Stimulated activated CD8-positive, alpha-beta memory T cell treated with anti-CD3 and anti-CD28 coated beads, Interleukin-4, amount 100 ng/mL, for 48 hours (primary cell): ENCODE measurements at regions not wholly inside any gene's neighbourhood (a gene's known extent, or its start where the extent isn't known, plus 50 kb on each side); places are given as distances from the start of the nearest gene placed in this dataset.
A peak's percentile ranks its signal among the peaks of the same experiment; 100 is the strongest.
"Not testable (repeated sequence)": the region's sequence is repeated elsewhere in the genome, so short reads cannot be mapped to it uniquely, and the experiment has no call there.

Experiments used
- DNase-seq: peaks from one replicate; pipeline ENCODE4 v3.0.0-alpha.2; 2020

DNA sequence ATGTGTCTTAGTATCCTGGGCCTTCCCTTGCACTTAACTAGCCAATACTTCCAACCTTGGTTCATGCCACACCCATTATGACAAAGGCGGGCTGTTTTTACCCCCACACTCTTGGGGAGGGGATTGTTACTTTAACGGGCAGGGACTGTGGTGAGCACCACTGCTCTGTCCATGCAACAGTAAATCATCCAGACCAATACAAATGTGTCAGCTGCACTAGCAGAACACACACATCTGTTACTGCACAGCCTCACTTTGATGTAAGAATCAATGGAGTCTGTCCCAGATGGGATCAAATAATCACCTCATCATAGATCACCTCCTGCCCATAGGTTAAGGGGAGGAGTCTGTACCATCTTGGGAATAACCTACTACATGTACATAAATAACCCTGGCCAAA is 58.1 kb downstream of the NPAP1 start:
- no peak for DNase-seq

DNA sequence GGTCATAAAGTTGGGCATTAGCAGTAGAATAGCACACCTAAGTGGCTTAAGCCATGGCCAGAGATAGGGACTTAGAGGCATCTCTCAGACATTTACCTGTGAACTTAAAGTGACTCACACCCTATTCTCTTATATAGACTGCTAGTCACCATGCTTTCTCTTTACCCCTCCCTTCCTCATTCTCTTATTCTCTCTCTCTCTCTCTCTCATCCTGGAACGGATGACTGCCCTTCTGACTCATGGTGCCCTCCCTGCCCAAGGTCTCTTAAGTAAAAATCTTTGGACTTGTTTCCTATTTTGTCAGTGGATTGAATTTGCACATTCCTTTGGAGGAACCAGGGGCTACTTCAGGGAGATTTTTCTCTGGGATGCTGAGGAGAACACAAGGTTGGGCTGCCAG is 58.8 kb downstream of the NPAP1 start:
- no peak for DNase-seq

DNA sequence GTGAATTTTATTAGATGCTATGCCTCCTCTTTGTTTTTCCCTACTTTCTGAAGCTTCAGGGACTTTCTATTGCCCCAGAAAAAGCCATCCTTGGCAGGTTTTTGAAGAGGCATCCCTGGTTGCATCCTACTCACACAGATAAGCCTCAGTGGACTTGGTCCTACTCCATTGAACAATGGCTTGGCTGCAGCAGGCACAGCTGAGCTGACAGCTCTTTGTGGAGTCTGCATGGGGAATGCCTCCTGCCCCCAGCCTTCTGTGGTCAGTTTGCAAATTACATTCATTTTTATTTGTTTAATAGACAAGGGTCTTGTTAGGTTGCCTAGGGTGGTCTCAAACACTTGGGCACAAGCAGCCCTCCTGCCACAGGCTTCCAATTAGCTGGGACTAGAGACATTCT is 69.7 kb downstream of the NPAP1 start:
- no peak for DNase-seq

DNA sequence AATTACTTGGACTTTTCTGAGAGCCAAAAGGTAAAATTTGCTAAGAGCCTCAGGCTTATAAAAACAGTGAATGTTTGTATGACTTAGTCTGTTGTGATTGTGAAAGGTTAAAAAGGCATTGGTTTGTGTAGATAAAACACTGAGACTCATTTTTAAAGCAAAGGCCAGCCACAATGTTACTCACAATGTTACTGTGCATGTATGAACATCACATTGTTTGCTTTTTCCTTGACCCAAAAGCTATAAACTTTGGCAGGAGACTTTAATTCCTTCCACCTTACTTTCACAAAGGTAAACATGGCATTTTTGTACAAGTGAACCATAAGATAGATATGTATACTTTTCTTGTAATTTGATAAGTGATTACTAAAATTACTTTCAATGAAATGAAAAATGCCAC is 70.5 kb downstream of the NPAP1 start:
- no peak for DNase-seq

DNA sequence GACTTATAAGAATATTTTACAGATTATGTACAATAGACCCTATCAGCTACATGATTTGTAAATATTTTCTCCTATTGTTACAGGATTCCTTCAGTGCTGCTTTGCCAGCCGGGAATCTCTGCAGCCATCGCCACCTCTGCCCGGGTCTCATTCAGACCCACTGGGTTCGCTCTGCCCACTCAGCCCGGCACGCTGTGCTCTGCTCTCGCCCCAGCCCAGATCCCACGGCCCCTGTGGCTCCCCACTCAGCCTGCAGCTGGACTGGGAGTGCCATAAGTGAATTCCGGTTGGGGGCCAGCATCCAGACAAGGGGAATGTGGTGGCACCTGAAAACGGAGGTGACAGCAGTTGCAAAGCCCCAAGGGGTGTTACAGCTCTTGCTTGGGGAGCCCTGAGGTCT is 71.8 kb downstream of the NPAP1 start:
- DNase-seq: no peak

DNA sequence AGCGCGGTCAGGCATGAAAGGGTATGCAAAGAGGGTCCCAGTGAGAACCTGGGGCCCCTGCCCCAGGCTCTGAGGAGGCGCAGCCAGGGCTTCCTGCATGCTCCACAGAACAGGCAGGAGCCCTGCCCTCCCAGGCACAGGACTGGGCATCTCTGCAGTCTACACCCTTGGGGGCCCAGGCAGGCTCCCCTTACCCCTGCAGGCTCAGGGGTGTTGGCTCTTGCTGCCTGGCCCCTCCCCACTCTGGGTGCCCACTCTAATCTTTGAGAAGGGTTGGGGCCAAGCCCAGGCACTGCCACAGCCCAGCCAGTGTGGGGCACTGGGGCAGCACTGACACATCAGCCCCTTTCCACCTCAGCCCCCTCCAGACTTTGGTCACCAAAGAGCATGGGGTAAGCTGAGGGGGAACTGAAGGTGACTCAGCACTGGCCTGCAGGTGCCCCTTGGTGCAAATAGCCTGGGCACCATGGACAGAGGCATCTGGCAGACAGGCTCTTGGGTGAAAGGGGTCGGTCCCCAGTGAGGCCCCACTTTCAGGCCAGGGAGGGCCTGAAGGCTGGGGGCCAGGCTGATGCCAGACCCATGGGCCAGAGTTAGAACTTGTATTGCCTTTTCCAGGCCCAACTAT is 73.4 kb downstream of the NPAP1 start:
- no peak for DNase-seq

DNA sequence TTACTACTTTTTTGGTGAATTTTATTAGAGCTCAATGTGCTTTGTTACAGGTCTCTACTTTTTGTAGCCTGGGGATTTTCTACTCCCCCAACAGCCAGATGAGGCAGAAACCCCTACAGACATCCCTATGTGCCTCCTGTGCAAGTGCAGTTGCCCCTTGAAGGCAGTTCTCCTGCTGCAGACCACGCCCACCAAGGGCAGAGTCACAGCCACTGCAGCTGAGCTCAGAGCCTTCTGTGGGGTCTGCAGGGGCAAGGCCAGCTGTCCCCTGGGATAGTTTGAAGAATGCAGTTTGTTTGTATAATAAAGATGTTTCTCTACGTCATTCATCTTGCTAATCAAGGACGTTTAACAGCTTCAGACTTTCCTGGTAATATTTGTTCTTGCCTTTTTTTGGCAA is 76.8 kb downstream of the NPAP1 start:
- no peak for DNase-seq

DNA sequence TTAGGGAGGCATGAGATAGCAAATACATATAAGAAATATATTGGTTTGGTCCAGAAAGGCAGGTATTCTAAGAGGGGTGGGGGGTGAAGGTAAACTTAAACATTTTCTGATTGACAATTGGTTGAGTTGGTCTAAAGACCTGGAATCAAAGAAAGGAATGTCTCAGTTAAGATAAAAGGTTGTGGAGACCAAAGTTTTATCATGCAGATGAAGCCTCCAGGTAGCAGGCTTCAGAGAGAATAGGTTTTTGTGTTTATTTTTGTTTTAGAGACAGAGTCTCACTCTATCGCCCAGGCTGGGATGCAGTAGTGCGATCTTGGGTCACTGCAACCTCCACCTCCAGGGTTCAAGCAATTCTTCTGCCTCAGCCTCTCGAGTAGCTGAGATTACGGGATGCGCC is 80.5 kb downstream of the NPAP1 start:
- DNase-seq: no peak

DNA sequence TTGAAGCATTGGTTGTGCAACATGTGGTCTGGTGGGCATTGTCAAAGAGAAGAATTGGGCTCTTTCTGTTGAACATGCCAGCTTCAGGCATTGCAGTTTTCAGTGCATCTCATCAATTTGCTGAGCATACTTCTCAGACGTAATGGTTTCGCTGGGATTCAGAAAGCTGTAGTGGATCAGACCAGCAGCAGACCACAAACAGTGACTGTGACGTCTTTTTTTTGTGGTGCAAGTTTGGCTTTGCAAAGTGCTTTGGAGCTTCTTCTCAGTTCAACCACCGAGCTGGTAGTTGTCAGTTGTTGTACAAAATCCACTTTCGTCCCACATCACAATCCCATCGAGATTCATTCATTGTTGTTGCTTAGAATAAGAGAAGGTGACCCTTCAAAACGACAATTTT is 84.5 kb downstream of the NPAP1 start:
- no peak for DNase-seq

DNA sequence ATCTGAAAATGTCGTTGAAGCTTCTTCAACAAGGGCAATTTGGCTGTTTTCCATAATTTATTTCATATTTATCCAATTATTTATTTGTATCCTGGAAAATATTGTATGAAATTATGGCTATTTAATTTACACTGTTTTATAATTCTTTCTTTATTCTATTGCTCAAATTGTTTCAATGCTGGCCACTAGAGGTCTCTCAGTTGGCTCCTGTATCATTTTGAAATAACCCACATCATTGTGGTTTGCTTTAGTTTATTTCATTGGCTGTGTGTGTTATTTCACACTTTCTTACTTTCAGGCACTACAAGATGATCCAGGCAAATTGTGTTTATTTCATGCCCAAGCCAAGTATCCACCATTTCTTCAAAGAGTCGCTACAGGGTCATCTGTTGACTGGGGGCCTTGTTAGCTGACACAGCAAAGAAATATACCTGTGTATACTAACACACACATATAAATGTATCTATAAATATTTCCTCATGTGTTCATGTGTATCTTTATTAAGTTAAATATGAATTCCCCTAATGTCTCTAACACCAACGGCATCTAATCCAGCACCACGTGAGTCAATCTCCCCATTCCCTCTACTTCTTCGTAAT is 86.2 kb downstream of the NPAP1 start:
- DNase-seq: no peak

DNA sequence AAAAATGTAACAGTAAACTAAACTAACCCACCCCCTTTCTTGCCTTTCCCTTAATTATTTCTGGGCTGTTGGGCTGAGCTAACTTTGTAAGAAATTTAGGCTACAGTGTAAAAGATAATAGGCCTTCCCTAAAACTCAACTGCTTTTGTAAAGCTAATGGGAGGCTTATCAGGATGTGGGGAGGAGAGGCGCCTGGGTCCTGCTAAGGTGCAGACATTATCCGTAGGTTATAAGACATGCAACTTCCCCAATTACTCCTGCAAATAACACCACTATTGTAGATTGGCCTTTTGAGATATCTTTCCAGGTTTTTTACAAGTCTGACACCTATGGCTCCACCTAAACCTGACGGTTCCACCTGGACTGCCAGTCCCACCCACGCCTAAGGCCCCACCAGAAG is 88.3 kb downstream of the NPAP1 start:
- DNase-seq: no peak

DNA sequence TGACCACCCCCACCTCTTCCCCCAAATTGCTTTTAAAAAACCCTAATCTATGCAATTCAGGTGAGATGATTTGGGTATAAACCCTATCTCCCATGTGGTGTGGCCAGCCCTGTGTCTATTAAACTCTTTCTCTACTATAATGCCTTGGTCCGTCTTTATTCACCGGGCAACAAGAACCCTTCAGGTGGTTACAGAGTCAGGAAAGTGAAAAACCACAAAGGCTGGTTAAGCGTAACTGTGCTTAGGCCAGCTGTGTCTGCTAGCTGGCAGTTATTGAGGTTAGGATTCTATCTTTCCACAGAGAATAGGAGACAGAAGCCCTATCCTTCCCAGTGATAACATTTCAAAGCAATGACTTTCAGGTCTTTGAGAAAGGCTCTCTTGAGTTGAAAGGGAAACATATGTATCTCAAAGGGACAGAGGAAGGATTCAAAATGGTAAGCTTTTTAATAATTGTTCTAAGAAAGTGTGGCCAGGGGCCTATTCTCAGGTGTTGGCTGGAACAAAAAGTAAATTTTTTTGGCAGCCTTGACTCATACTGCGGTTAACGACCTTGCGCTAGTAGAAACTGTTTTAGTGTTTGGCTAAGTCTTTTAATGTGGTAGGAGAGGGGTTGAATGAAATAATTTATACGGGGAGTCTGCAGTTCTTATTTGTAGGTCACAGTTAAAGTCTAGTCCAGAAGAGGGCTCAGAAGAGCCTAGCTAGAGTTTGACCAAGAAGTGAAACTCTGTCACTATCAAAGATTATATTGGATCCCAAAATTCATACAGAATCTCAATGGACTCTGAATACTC is 89.0 kb downstream of the NPAP1 start:
- DNase-seq: no peak

DNA sequence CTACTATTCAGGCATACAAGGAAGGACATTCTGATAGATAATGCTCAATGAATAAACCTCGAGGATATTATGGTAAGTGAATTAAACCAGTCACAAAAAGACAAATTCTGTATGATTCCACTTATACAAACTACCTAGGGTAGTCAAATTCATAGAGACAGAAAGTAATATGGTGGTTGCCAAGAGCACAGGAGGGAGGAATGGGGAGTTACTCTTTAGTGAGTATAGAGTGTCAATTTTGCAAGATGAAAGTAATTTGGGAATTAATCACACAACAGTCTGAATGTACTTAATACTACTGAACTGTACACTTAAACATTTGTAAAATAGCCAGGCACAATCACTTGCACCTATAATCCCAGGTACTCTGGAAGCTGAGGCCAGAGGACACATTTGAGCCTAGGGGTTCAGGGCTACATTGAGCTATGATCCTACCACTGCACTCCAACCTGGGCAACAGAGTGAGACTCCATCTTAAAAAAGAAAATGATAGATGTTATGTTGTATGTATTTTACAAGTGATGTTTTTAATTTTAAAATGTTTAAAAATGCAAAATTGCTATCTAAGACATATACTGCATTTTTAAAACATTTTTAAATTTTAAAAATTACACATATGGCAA is 91.0 kb downstream of the NPAP1 start:
- no peak for DNase-seq

DNA sequence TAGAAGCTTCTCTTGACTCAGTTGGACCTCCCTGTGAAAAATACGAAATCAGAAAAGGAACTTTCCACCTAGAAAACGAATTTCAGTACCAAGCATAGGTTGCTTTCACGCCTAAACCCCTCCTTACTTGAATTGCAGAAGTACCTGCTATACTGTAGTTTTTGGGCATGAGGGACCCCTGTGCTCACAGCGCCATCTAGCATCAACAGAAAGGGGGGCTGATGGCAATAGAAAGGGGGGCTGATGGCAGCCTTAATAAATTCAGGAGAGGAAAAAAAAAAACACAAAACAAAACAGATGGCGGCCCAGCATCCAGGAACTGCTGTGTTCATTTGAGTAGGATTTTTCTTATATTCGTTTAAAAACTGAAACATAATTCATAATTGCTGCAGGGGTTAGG is 96.7 kb downstream of the NPAP1 start:
- no peak for DNase-seq

DNA sequence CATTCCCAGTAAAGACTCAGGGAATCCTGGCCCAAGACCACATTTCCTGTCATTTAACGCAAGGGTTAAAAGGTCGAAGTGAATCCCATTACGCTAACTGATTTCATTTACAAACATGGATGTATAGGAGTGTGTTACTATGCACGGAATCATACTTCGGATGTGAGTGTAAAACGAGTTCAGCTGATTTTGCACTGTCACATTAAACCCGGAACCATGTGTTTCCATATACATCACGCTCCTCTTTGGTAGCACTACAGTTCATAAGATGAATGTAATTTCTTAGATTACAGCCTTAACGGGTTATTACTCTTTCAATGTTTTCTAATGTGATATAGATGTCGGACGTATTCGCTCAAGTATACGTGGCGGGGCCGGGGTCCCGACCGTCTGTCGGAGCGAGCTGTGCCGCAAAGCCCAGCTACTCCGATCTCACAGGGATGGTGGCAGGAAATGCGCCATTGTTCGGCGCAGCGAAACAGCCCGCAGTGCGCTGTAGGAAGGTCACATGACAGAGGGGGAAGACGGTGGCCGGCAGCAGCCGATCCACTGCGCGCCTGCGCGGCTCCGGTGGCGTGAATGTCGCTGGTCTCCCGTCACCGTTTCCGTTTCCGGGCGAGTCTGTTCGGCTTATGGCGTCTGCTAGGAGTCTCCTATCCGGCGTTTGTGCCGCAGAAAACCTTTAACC is 97.3 kb downstream of the NPAP1 start:
- DNase-seq: peak; percentile 72

DNA sequence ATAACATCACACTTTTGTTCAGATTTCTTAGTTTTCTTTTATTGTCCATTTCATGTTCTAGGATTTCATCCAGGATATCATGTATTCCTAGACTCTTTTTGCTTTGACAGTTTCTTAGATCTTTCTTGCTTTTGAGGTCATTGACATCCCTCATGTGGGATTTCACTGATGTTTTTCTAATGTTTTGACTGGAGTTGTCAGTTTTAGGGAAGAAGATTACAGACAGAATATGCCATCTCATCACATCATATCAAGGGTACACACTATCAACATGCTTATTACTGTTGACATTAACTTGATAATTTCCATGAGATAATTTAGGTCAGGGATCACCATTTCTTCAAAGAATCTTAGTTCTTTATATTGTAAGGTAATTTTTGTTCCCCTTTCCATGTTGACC is 101.7 kb downstream of the NPAP1 start:
- no peak for DNase-seq

DNA sequence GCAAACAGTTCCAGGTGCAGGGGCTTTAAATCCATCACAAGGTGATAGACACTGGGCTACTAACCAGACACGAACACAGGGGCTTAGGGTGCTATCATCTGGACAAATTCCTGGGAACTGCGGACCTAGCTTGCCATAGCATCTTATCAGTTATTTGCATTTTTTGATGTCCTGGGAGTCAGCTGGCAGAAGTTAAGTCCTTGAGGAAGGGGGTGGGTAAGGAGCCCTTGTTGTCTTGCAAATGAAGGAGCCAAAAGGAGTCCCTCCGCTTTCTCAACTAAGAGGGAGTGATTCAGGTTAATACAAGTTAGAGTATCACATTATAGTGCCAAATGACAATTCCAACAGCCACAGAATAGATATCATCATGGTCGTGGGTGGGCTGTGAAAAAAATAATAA is 108.9 kb downstream of the NPAP1 start:
- no peak for DNase-seq

DNA sequence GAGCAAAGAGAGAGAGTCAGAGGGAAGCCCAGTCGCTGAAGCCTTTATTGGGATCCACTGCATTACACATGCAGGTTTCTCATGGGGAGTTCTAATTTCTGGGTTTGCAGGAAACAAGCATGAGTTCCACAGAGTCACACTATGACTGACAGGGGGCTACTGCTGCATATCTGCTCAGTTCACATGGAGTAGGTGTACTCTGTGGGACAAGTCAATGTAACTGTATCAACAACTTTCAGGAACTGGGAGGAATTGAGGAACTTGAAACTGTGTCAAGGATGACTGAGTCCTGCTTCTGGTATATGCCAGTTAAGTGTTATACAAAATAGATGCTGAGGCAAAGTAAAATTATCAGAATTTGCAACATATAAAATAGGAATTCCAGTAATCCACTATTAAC is 110.8 kb downstream of the NPAP1 start:
- no peak for DNase-seq

DNA sequence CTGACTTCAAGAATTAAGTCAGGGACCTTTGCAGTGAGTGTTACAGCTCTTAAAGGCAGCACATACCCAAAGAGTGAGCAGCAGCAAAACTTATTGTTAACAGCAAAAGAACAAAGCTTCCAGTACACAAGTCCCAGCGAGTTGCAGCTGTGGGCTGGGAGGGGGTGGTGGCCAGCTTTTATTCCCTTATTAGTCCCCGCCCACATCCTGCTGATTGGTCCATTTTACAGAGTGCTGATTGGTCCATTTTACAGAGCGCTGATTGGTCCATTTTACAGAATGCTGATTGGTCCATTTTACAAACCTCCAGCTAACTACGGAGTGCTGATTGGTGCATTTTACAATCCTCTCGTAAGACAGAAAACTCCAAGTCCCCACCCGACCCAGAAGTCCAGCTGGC is 127.0 kb downstream of the NPAP1 start:
- not testable (repeated sequence) for DNase-seq

DNA sequence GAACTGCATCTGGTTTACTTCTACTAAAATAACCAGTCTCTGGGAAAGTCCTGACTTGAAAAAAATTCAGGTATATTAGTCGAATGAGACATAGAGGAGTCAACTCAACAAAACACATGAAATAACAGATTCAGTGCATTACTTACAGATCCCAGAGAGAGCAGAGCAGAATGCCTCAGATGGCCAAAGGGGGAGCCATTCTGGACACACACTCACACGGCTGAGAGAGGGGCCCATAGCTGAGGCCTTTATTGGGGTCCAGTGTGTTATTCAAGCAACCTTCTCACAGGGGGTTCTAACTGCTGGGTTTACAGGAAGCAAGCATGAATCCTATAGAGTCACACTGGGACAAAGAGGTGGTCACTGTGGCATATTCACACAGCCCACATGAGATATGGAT is 135.1 kb upstream of the SNRPN start:
- no peak for DNase-seq

DNA sequence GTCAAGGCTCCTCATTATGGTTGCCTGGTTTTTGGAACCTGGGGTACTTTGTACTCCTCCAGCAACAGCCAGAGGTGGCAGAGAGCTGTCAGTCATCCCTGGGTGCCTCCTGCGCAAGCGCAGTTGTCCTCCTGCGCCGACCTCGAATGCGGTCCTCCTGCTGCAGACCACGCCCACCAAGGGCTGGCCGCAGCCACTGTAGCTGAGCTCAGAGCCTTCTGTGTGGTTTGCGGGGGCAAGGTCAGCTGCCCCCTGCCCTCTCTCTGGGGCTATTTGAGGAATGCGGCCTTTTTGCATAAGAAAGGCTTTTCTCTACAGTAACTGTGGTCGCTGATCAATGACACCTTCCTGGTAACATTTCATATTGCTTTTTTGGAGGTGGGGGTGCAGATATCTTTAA is 131.3 kb upstream of the SNRPN start:
- DNase-seq: no peak

DNA sequence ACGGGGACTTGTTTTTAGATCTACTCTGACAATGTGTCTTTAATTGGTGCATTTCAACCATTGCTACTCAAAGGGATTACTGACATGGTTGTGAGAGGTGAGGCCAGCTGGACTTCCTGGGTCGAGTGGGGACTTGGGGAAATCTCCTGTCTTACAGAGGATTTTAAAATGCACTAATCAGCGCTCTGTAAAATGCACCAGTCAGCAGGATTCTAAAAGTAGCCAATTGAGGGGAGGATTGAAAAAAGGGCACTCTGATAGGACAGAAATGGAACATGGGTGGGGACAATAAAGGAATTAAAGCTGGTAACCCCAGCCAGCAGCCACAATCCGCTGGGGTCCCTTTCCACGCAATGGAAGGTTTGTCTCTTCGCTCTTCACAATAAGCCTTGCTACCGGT is 122.5 kb upstream of the SNRPN start:
- no peak for DNase-seq

DNA sequence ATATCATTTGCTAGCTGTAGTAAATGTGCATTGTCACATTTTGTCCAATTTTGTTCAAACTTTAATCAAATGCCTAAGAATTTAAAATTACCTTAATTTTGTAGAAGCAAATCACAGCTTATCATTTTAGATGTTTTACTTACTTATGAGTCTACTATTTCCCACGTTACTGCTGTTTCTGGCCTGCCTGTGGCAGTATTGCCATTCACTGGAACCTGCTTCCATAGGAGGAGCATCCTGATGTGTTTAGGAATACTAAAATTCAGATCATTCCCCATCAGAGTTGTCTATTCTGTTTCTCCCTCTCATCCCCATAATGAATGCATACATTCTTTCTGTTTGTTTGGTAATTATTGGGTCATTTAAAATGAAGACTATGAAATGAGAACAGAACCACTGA is 119.5 kb upstream of the SNRPN start:
- no peak for DNase-seq

DNA sequence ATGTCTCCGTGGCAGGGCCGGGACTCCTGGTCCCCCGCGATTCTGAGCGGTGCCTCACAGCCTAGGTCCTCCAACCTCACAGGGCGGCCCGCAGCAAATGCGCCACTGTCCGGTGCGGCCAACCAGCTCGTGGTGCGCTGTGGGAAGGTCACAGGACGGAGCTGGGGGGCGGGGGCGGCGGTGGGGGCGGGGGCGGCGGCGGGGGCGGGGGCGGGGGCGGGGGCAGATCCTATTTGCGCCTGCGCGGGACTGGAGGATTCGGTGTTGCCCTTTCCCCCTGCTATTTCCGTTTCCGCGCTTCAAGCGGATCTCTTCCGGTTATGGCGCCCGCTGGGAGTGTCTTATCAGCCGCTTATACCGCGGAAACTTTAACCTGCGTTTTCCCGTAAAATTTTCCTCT is 106.7 kb upstream of the SNRPN start:
- peak; percentile 26 for DNase-seq
